ENCODE measurements at regions not wholly inside any gene's neighbourhood (a gene's known extent, or its start where the extent isn't known, plus 50 kb on each side); places are given as distances from the start of the nearest gene placed in this dataset.

- TF ChIP-seq POLR2AphosphoS5 (IDR thresholded peaks at IDR 0.05; ENCODE audit: low read depth, low read length) (no peak), CTCF (IDR thresholded peaks at IDR 0.05) (no peak), REST (IDR thresholded peaks at IDR 0.05; ENCODE audit: insufficient read depth in 1 of 2, low read depth in 2 of 2, low read length in 1 of 2) (no peak), SIN3A (IDR thresholded peaks at IDR 0.05; ENCODE audit: borderline replicate concordance, insufficient read depth, low read depth, low read length) (no peak)
Observed at GRCh38 chr17:27368151-27368795, 74.4 kb downstream of the WSB1 start.
